NB4 (cell line): ENCODE measurements at regions not wholly inside any gene's neighbourhood (a gene's known extent, or its start where the extent isn't known, plus 50 kb on each side); places are given as distances from the start of the nearest gene placed in this dataset.

Experiments used
- DNase-seq: peaks from one replicate; pipeline ENCODE4 v3.0.0; 2010; ENCODE audit warnings: low read depth
- H3K4me3 ChIP-seq: one replicate; pipeline ENCODE4 v1.5.1; 2011; ENCODE audit warnings: mild to moderate bottlenecking, low read depth, low read length, moderate library complexity
- CTCF ChIP-seq: IDR thresholded peaks from one replicate; pipeline ENCODE4 v1.5.1; 2012; ENCODE audit warnings: low read depth, low read length
- MAX ChIP-seq: IDR thresholded peaks from 2 replicates; pipeline ENCODE4 v1.6.1; 2011; ENCODE audit warnings: low read depth, low read length
- MYC ChIP-seq: IDR thresholded peaks from 2 replicates; pipeline ENCODE4 v1.6.1; 2011; ENCODE audit warnings: low read depth, low read length
- POLR2A ChIP-seq: IDR thresholded peaks from 2 replicates; pipeline ENCODE4 v1.6.1; 2011; ENCODE audit warnings: mild to moderate bottlenecking; ENCODE audit not compliant: insufficient read length; ENCODE audit errors: extremely low read depth

GRCh38 chr18:25921677-25922421, 168.6 kb downstream of the SS18 start:
- no peak overlapping the region for H3K4me3 ChIP-seq

GRCh38 chr18:25915907-25916306, 174.5 kb downstream of the SS18 start:
- DNase-seq, result no peak
- no peak for TF ChIP-seq CTCF
- TF ChIP-seq POLR2A, result no peak
- no peak for TF ChIP-seq MYC
- no peak for TF ChIP-seq MAX
- no peak overlapping the region for H3K4me3 ChIP-seq

More at GRCh38 chr18:25921677-25922421, 168.6 kb downstream of the SS18 start:
- TF ChIP-seq MYC (no peak), POLR2A (no peak), CTCF (peak; percentile 60)
- peak; percentile 58 for DNase-seq

- TF ChIP-seq MYC (no peak), MAX (no peak), CTCF (no peak), POLR2A (no peak)
- no peak overlapping the region for H3K4me3 ChIP-seq
- no peak for DNase-seq
Measured at GRCh38 chr18:25898965-25899364, 191.4 kb downstream of the SS18 start.

- no peak overlapping the region for H3K4me3 ChIP-seq
- no peak for DNase-seq
- no peak for TF ChIP-seq POLR2A
- no peak for TF ChIP-seq CTCF
- no peak for TF ChIP-seq MAX
- TF ChIP-seq MYC, result no peak
Measured at GRCh38 chr18:25896956-25897355, 193.5 kb downstream of the SS18 start.

GRCh38 chr18:25896178-25896780, 194.1 kb downstream of the SS18 start:
- peak; percentile 50 for DNase-seq
- TF ChIP-seq CTCF (peak; percentile 59), POLR2A (no peak)
- no peak overlapping the region for H3K4me3 ChIP-seq

GRCh38 chr18:25895518-25895917, 194.9 kb downstream of the SS18 start:
- DNase-seq, result no peak
- no peak overlapping the region for H3K4me3 ChIP-seq
- TF ChIP-seq POLR2A (no peak), MYC (no peak), MAX (no peak), CTCF (no peak)
